DND-41 (cell line): ENCODE measurements at regions not wholly inside any gene's neighbourhood (a gene's known extent, or its start where the extent isn't known, plus 50 kb on each side); places are given as distances from the start of the nearest gene placed in this dataset.

Source experiments
- ATAC-seq: fragments of 200-7000 bp; cut with Tn5 transposase; 3 replicates; pipeline ENCODE4 v1.9.1; 2021; ENCODE audit warnings: low read depth; ENCODE audit not compliant: insufficient read depth
- DNase-seq: peaks from one replicate; pipeline ENCODE4 v3.0.0-alpha.2; 2020
- H2AFZ ChIP-seq: 2 replicates; pipeline ENCODE4 v1.6.0; 2012; ENCODE audit warnings: low read depth, low read length
- H3K27ac ChIP-seq: 2 replicates; pipeline ENCODE4 v1.5.1; 2012; ENCODE audit warnings: low read length, inconsistent platforms
- H3K27me3 ChIP-seq: fragments of 200-600 bp; sonication (generic); 2 replicates; pipeline ENCODE4 v1.6.0; 2012; ENCODE audit warnings: low read length, mild to moderate bottlenecking, inconsistent platforms; ENCODE audit not compliant: insufficient read depth, poor library complexity
- H3K36me3 ChIP-seq: 2 replicates; pipeline ENCODE4 v1.5.1; 2012; ENCODE audit warnings: low read length, inconsistent platforms; ENCODE audit not compliant: insufficient read depth
- H3K4me1 ChIP-seq: 2 replicates; pipeline ENCODE4 v1.5.1; 2012; ENCODE audit warnings: mild to moderate bottlenecking, low read length; ENCODE audit not compliant: insufficient read depth
- H3K4me2 ChIP-seq: 2 replicates; pipeline ENCODE4 v1.6.0; 2012; ENCODE audit warnings: mild to moderate bottlenecking, moderate library complexity, low read length, inconsistent platforms; ENCODE audit not compliant: insufficient read depth
- H3K4me3 ChIP-seq, 2 experiments: fragments of 200-600 bp in 1 of 2; shearing (Covaris generic) in 1 of 2; 2 replicates each; pipeline ENCODE4 v1.5.1; 2012 to 2016; ENCODE audit warnings: inconsistent platforms in 2 of 2, low read length in 2 of 2, mild to moderate bottlenecking in 2 of 2, low read depth in 1 of 2, moderate library complexity in 1 of 2
- H3K79me2 ChIP-seq: 2 replicates; pipeline ENCODE4 v1.6.0; 2012; ENCODE audit warnings: low read length, inconsistent platforms; ENCODE audit not compliant: insufficient read depth
- H3K9ac ChIP-seq: 2 replicates; pipeline ENCODE4 v1.6.0; 2012; ENCODE audit warnings: low read depth, mild to moderate bottlenecking, inconsistent platforms, low read length, moderate library complexity
- H3K9me3 ChIP-seq: 2 replicates; pipeline ENCODE4 v1.5.1; 2012; ENCODE audit warnings: low read length, moderate library complexity, mild to moderate bottlenecking, inconsistent platforms; ENCODE audit not compliant: insufficient read depth, severe bottlenecking
- H4K20me1 ChIP-seq: 2 replicates; pipeline ENCODE4 v1.6.0; 2012; ENCODE audit warnings: low read length; ENCODE audit not compliant: insufficient read depth
- CTCF ChIP-seq: IDR thresholded peaks from 2 replicates; pipeline ENCODE4 v1.5.1; 2012; ENCODE audit warnings: borderline replicate concordance, low read length, moderate library complexity, mild to moderate bottlenecking; ENCODE audit not compliant: poor library complexity, severe bottlenecking; ENCODE audit errors: extremely low read depth
- EZH2 ChIP-seq: IDR thresholded peaks from 3 replicates; pipeline ENCODE4 v1.6.1; 2012; ENCODE audit warnings: borderline replicate concordance, low read depth, mild to moderate bottlenecking, moderate library complexity, low read length, inconsistent platforms; ENCODE audit not compliant: severe bottlenecking

- Histone ChIP-seq H3K27me3 (peaks cover 5% of the 10 kb centered on the region), H2AFZ (no peak overlapping the region), H3K4me2 (no peak overlapping the region), H3K9me3 (no peaks in the 10 kb centered on the region), H3K4me1 (no peaks in the 10 kb centered on the region), H3K27ac (no peak overlapping the region), H3K36me3 (no peaks in the 10 kb centered on the region), H3K9ac (no peak overlapping the region), H3K4me3 (no peak overlapping the region), H3K79me2 (no peaks in the 10 kb centered on the region), H4K20me1 (no peaks in the 10 kb centered on the region)
- TF ChIP-seq CTCF (no peak), EZH2 (no peak)
- DNase-seq, result no peak
- ATAC-seq, result no peak
Measured at GRCh38 chr12:105954951-105955931, 183.5 kb downstream of the NUAK1 start.

DNA sequence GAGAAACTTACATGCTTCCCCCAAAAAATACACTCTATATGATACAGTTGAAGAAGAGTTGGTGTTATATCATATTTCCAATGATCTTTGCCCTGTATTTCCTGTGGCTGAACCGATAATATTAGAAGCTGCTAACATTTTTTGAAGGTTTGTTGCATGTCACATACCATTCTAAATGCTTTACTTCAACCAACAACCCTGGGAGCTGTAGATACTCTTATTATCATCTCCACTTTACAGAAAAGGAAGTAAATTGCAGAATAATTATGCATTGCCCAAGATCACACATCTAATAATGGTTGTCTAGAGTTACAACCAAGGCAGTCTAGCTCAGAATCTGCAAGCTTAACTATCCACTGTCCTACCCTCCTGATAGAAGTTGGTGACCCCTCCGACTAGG, 182.8 kb downstream of the NUAK1 start:
- Histone ChIP-seq H3K27me3 (peaks cover 5% of the 10 kb centered on the region), H3K4me3 (no peak overlapping the region), H3K4me1 (no peaks in the 10 kb centered on the region), H3K36me3 (no peaks in the 10 kb centered on the region), H3K27ac (no peak overlapping the region), H2AFZ (no peak overlapping the region), H3K4me2 (no peak overlapping the region), H3K9ac (no peak overlapping the region), H4K20me1 (no peaks in the 10 kb centered on the region), H3K79me2 (no peaks in the 10 kb centered on the region), H3K9me3 (no peaks in the 10 kb centered on the region)
- no peak for TF ChIP-seq EZH2
- TF ChIP-seq CTCF, result no peak
- no peak for ATAC-seq
- no peak for DNase-seq

- H4K20me1 ChIP-seq, result no peaks in the 10 kb centered on the region
- peaks cover 5% of the 10 kb centered on the region for H3K27me3 ChIP-seq
- H3K4me2 ChIP-seq, result no peak overlapping the region
- no peak overlapping the region for H3K9ac ChIP-seq
- H3K4me1 ChIP-seq, result no peaks in the 10 kb centered on the region
- H3K79me2 ChIP-seq, result no peaks in the 10 kb centered on the region
- ATAC-seq (no peak), DNase-seq (no peak)
- no peaks in the 10 kb centered on the region for H3K36me3 ChIP-seq
- H3K27ac ChIP-seq, result no peak overlapping the region
- TF ChIP-seq EZH2 (no peak), CTCF (no peak)
- no peak overlapping the region for H3K4me3 ChIP-seq
- H2AFZ ChIP-seq, result no peak overlapping the region
- no peaks in the 10 kb centered on the region for H3K9me3 ChIP-seq
Measured at GRCh38 chr12:105956662-105957457, 181.9 kb downstream of the NUAK1 start.
